ENCODE measurements at regions not wholly inside any gene's neighbourhood (a gene's known extent, or its start where the extent isn't known, plus 50 kb on each side); places are given as distances from the start of the nearest gene placed in this dataset.

DNA sequence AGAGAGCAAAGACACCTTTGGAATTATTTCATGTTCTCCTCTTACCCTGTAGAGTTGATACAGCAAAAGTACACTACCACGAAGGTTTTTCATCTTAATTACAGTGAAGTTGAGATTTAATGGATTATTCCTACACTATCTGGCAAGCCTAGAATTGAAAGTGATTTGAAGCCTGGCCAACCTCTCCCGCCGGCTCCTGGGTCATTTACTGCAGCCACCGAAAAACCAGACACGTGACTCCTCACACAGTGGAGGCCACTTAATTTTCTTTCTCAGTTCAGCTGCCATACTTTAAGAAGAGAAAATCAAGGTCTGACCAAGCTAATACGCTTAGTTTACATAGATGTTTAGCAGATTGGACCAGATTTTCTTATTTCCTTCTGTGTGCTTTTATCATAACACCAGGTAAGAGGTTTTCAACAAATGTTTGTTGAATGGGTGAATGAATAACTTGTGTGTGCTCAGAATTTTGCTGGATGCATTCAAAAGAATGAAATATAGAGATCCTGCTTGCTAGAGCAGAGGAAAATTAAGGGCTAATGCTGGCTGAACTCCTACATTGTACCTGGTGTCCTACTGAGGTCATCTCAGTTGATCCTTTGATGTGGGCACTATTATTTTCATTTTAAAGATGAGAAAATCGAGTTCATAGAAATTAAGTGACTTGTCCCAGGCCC lies 97.2 kb upstream of the PDE10A start:
- no peak for DNase-seq (ENCODE audit: low read depth)
- H3K4me3 ChIP-seq (ENCODE audit: low read length), result no peak overlapping the region
- TF ChIP-seq, protein P1, sequence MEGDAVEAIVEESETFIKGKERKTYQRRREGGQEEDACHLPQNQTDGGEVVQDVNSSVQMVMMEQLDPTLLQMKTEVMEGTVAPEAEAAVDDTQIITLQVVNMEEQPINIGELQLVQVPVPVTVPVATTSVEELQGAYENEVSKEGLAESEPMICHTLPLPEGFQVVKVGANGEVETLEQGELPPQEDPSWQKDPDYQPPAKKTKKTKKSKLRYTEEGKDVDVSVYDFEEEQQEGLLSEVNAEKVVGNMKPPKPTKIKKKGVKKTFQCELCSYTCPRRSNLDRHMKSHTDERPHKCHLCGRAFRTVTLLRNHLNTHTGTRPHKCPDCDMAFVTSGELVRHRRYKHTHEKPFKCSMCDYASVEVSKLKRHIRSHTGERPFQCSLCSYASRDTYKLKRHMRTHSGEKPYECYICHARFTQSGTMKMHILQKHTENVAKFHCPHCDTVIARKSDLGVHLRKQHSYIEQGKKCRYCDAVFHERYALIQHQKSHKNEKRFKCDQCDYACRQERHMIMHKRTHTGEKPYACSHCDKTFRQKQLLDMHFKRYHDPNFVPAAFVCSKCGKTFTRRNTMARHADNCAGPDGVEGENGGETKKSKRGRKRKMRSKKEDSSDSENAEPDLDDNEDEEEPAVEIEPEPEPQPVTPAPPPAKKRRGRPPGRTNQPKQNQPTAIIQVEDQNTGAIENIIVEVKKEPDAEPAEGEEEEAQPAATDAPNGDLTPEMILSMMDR (conservative IDR thresholded peaks at IDR 0.05; ENCODE audit: low read depth, low read length), result no peak

DNA sequence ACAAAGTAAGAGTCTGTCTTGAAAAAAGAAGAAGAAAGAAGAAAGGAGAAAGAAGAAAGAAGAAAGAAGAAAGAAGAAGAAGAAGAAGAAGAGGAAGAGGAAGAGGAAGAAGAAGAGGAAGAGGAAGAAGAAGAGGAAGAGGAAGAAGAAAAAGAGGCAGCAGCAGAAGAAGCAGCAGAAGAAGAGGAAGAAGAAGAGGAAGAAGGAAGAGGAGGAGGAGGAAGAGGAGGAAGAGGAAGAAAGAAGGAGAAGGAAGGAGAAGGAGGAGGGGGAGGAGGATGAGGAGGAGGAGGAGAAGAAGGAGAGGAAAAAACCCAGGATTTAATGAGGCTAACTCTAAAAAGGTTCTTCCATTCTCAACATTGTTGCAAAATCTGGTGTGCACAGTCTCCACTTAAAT lies 95.4 kb upstream of the PDE10A start:
- H3K4me3 ChIP-seq (ENCODE audit: low read length), result no peak overlapping the region
- DNase-seq (ENCODE audit: low read depth), result no peak
- TF ChIP-seq, protein P1 (conservative IDR thresholded peaks at IDR 0.05; ENCODE audit: low read depth, low read length), result no peak

DNA sequence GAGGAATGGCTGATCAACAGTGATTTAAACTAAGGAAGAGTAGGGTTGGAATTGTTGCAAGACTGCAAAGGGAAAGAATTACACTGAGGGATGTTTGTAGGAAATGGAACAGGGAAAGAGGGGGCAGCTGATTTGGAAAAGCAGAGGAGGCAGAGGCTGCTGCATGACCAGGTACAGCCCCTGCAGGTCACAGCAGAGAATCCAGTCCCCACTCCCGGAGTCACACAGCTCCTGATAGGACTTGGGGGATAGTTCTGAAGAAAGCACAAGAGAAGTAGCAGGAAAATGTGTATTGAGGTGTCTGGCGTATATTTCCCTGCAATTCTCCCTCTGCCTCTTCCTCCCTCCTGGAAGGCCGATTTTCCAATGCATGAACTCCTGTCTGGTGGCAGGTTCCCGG lies 92.5 kb upstream of the PDE10A start:
- no peak for DNase-seq (ENCODE audit: low read depth)
- H3K4me3 ChIP-seq (ENCODE audit: low read length), result no peak overlapping the region
- TF ChIP-seq, protein P1 (conservative IDR thresholded peaks at IDR 0.05; ENCODE audit: low read depth, low read length), result no peak

DNA sequence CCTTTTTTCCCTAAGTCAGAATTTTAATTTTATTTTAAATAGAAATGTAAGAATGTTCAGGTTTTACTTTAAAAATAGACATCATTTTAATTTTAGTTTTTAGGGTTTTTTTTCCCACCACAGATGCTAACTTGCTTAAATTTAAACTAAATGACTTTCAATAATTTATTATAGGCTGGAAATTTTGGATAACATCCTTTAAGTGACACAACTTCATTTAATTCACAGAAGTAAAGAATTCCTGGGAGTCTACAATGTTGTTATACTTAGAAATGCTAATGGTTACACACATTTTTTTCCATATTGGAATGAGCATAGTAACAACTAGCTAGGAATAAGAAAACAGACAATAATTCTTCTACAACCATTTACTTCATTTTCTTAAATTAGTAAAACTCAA lies 90.5 kb upstream of the PDE10A start:
- H3K4me3 ChIP-seq (ENCODE audit: low read length), result no peak overlapping the region
- DNase-seq (ENCODE audit: low read depth), result no peak
- TF ChIP-seq, protein P1 (conservative IDR thresholded peaks at IDR 0.05; ENCODE audit: low read depth, low read length), result no peak

DNA sequence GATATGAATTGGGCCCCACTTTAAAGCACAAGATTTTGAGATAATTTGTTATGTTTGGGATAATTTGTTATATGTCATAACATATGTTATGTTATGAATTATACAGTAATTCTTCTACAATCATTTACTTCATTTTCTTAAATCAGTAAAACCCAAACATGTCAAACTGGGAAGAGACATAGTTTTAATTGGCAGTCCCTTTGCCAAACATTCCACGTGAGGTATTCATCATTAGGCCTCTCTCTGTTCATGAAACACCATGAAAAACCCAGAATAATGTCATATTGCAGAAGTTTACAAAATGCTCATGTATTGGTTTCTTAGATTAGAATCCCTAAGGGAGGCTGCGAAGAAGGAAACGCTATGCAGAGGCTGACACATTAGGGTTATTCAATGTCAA lies 89.4 kb upstream of the PDE10A start:
- no peak overlapping the region for H3K4me3 ChIP-seq (ENCODE audit: low read length)
- TF ChIP-seq, protein P1 (conservative IDR thresholded peaks at IDR 0.05; ENCODE audit: low read depth, low read length), result no peak
- DNase-seq (ENCODE audit: low read depth), result no peak

DNA sequence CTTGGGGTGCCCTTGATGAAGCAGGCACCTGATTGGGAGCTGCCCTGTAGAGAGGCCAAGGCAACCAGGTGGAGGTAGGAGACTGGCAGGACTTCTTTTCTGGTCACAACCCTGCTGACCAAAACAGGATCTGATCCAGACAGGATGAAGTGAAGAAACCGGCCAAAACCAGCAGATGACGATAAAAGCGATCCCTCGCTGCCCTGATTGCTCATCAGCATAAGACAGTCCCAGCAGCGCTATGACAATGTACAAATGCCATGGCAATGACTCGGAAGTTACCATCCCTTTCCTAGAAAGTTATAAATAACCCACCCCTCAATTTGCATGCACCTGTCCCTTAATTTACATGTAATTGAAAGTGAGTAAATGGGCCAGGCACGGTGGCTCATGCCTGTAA lies 88.4 kb upstream of the PDE10A start:
- TF ChIP-seq, protein P1 (conservative IDR thresholded peaks at IDR 0.05; ENCODE audit: low read depth, low read length), result no peak
- no peak overlapping the region for H3K4me3 ChIP-seq (ENCODE audit: low read length)
- DNase-seq (ENCODE audit: low read depth), result no peak

DNA sequence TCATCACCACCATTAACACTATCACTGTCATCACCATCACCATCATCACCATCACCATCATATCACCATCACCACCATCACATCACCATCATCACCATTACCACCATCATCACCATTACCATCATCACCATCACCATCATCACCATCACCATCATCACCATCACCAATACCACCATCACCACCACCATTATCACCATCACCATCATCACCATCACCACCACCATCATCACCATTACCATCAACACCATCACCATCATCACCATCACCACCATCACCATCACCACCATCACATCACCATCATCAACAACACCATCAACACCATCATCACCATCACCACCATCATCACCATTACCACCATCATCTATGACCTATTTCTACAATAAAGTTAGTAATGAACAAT lies 86.1 kb upstream of the PDE10A start:
- TF ChIP-seq, protein P1 (conservative IDR thresholded peaks at IDR 0.05; ENCODE audit: low read depth, low read length), result no peak

More for the DNA sequence above, 86.1 kb upstream of the PDE10A start:
- DNase-seq (ENCODE audit: low read depth), result no peak
- H3K4me3 ChIP-seq (ENCODE audit: low read length), result no peak overlapping the region

Measured in retinal pigment epithelial cell (primary cell).